NB4 (cell line): ENCODE measurements at regions not wholly inside any gene's neighbourhood (a gene's known extent, or its start where the extent isn't known, plus 50 kb on each side); places are given as distances from the start of the nearest gene placed in this dataset.
A peak's percentile ranks its signal among the peaks of the same experiment; 100 is the strongest.

Experiments used
- DNase-seq: peaks from one replicate; pipeline ENCODE4 v3.0.0; 2010; ENCODE audit warnings: low read depth
- H3K4me3 ChIP-seq: one replicate; pipeline ENCODE4 v1.5.1; 2011; ENCODE audit warnings: mild to moderate bottlenecking, low read depth, low read length, moderate library complexity
- CTCF ChIP-seq: IDR thresholded peaks from one replicate; pipeline ENCODE4 v1.5.1; 2012; ENCODE audit warnings: low read depth, low read length
- MAX ChIP-seq: IDR thresholded peaks from 2 replicates; pipeline ENCODE4 v1.6.1; 2011; ENCODE audit warnings: low read depth, low read length
- MYC ChIP-seq: IDR thresholded peaks from 2 replicates; pipeline ENCODE4 v1.6.1; 2011; ENCODE audit warnings: low read depth, low read length
- POLR2A ChIP-seq: IDR thresholded peaks from 2 replicates; pipeline ENCODE4 v1.6.1; 2011; ENCODE audit warnings: mild to moderate bottlenecking; ENCODE audit not compliant: insufficient read length; ENCODE audit errors: extremely low read depth

- TF ChIP-seq CTCF, result no peak
- no peak for DNase-seq
- no peak overlapping the region for H3K4me3 ChIP-seq
Observed at GRCh38 chr3:170728181-170728580, 141.8 kb downstream of the RPL22L1 start.

GRCh38 chr3:170727754-170728153 is 141.9 kb upstream of the SLC7A14 start:
- no peak for TF ChIP-seq CTCF
- no peak for TF ChIP-seq MAX
- TF ChIP-seq POLR2A, result no peak
- no peak for TF ChIP-seq MYC
- no peak for DNase-seq
- H3K4me3 ChIP-seq, result no peak overlapping the region

- TF ChIP-seq POLR2A, result no peak
- no peak for TF ChIP-seq MAX
- TF ChIP-seq CTCF, result no peak
- no peak for TF ChIP-seq MYC
- DNase-seq, result peak; percentile 19
Observed at GRCh38 chr3:170726976-170727661, 141.2 kb upstream of the SLC7A14 start.

GRCh38 chr3:170725285-170725731 is 139.4 kb upstream of the SLC7A14 start:
- no peak for TF ChIP-seq CTCF
- no peak for TF ChIP-seq MYC
- no peak for TF ChIP-seq POLR2A
- no peak for TF ChIP-seq MAX
- DNase-seq, result no peak
- H3K4me3 ChIP-seq, result no peak overlapping the region

More at GRCh38 chr3:170726976-170727661, 141.2 kb upstream of the SLC7A14 start:
- H3K4me3 ChIP-seq, result no peak overlapping the region

- H3K4me3 ChIP-seq, result no peak overlapping the region
- peak; percentile 7 for DNase-seq
- no peak for TF ChIP-seq POLR2A
- TF ChIP-seq CTCF, result no peak
- no peak for TF ChIP-seq MYC
- no peak for TF ChIP-seq MAX
Observed at GRCh38 chr3:170724599-170725280, 138.9 kb upstream of the SLC7A14 start.
